ENCODE measurements at regions not wholly inside any gene's neighbourhood (a gene's known extent, or its start where the extent isn't known, plus 50 kb on each side); places are given as distances from the start of the nearest gene placed in this dataset.

DNA sequence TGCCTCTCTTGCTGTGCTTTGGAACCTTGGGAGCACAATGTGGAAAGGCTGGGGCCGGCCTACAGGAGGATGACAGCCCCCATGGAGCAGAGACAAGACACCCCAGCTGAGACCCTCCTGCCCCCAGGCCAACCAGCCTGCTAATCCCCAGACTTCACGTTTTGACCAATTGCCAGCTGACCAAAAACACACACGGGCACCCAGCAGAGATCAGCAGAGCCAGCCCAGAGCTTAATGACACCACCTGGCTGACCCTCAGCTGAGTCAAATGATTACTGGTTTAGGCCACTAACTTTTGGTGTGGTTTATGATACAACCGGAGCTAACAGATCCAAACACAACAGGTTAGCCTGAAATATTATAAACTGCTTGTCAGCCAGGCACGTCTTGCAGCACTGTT lies 111.2 kb upstream of the KIF5B start:
- no peak for DNase-seq

DNA sequence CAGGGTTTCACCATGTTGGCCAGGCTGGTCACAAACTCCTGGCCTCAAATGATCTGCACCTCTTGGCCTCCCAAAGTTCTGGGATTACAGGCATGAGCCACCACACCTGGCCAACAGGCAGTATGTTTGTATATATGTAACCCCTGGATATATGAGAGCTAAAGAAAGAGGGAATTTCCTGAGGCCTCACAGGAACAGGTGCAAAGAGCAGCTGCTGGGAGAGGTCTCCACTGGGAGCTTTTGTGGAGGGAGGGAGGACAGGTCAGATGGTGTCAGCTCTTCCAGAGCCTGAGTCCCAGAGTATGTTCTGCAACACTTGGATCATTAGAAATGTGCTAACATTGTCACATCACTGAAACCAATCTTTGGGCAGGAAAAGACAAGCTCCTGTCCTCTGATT lies 110.1 kb upstream of the KIF5B start:
- no peak for DNase-seq

DNA sequence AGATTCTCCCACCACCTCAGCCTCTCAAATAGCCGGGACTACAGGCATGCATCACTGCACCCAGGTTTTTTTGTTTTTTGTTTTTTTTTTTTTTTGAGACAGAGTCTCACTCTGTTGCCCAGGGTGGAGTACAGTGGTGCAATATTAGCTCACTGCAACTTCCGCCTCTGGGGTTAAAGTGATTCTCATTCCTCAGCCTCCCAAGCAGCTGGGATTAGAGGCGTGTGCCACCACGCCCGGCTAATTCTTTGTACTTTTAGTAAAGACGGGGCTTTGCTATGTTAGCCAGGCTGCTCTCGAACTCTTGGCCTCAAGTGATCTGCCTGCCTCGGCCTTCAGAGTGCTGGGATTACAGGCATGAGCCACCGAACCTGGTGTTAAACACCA lies 107.5 kb upstream of the KIF5B start:
- no peak for DNase-seq

- DNase-seq: no peak
These were observed 107.0 kb upstream of the KIF5B start for GRCh38 chr10:32163071-32163761.

GRCh38 chr10:32161586-32161985 lies 105.4 kb upstream of the KIF5B start:
- DNase-seq: no peak

DNA sequence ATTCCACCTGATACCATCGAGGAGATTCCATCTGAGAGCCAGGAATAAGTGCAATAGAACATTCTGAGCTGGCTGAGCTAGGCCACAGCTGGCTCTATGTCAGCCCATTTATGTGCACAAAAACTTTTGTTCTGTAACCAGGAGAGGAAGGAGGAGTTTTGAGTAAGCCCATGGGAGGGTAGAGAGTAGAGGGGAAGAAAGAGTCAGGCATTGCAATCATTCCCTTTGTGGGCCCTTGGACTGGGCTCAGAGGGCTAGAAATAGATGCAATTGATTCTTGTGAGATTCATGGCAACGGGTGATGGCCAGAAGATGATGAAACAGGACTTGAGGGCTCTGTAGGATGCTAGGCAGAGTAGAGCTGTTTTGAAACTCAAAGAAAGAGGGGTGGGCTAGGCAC lies 104.6 kb upstream of the KIF5B start:
- DNase-seq: no peak

DNA sequence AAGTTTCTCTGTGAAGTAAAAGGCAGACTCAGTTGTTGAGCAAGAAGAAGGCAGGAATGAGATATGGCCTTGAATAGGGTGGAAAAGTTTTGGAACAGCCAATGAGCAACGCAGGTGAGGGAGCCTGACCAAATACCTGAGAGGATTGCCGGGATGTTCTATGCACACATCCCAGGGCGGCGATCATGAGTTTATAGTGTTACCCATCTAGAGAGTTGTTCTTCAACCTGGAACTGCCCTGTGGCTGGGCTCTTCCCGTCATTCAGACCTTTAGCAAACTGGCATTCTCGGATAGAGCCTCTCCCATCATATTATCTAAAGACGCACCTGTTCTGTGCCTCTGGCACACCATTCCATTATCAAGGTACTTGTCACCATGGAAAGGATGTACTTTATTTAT lies 103.0 kb upstream of the KIF5B start:
- DNase-seq: no peak

DNA sequence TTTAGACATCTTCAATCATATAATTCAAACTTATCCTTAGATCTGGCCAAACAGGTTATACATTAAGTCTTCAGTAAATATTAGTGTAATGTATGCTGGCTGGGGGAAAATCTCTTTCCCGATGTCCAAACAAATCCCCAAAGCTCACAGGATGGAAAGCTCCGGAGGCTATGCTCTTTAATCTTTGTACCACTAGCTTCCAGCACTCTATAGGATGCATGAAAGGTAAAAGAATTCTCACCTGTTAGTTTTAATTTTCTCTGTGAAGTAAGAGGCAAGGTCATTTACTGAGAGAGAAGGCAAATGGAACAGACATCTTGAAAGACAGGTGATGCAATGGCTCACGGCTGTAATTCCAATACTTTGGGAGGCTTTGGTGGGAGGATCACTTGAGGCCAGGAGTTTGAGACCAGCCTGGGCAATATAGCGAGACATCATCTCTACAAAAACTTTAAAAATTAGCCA lies 99.8 kb upstream of the KIF5B start:
- DNase-seq: no peak

GRCh38 chr10:32155075-32155516 lies 98.9 kb upstream of the KIF5B start:
- no peak for DNase-seq

- no peak for DNase-seq
These were observed 97.7 kb upstream of the KIF5B start for GRCh38 chr10:32153931-32154330.

GRCh38 chr10:32153252-32153651 lies 97.0 kb upstream of the KIF5B start:
- DNase-seq: no peak

DNA sequence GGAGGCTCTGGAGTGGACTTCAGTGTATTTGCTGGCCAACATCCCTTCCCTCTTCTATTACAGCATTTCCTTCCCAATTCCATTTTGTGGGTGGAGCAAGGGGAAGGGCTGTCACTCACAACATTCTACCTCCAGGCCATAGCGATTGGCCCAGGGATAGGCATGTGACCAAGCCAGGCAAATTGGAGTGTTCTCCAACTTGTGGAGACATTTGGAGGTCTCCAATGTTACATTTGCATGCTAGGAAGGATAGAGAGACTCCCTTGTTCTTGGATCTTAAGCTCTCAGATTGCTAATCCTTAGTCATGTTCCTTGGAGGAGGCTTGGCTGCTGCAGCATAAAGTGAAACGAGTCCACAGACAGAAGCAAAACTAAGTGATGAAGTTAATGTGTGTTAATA lies 95.6 kb upstream of the KIF5B start:
- DNase-seq: no peak

DNA sequence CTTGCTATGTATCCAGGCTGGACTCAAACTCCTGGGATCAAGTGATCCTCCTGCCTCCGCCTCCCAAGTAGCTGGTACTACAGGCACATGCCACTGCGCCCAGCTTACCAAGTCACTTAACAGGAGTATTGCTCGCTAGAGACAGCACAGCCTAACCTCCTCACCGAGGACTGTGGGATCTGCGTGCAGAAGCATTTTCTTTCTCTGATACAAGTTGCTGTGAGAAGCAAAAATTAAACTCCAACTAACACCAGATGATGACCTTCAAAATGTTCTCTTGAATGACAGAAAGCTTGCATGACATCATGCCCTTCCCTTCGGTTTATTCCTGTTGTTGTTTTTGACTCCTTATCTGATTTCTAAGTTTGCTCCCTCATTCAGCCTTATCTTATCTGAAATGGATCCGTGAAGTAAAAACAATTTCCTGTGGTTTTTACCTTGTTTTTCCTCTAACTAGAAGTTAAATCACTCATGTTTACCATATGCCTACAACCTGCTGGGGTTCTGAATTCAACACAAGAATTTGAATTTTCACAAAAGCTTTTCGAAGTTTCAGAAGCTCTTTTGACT lies 94.4 kb upstream of the KIF5B start:
- DNase-seq: no peak

- DNase-seq: no peak
These were observed 93.2 kb upstream of the KIF5B start for GRCh38 chr10:32149252-32149955.

GRCh38 chr10:32148864-32149251 lies 92.6 kb upstream of the KIF5B start:
- no peak for DNase-seq

DNA sequence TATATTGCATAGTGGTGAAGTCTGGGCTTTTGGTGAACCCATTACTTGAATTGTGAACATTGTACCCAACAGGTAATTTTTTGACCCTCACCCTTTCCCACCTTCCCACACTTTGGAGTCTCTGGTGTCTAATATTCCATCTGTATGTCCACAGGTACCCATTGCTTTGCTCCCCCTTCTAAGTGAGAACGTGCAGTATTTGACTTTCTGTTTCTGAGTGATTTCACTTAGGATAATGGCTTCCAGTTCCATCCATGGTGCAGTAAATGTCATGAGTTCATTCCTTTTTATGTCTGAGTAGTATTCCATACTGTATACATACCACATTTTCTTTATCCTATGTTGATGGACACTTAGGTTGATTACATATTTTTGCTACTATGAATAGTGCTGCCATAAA lies 91.5 kb upstream of the KIF5B start:
- no peak for DNase-seq

GRCh38 chr10:32146166-32146565 lies 89.9 kb upstream of the KIF5B start:
- DNase-seq: no peak

- DNase-seq: no peak
These were observed 88.8 kb upstream of the KIF5B start for GRCh38 chr10:32144817-32145688.

DNA sequence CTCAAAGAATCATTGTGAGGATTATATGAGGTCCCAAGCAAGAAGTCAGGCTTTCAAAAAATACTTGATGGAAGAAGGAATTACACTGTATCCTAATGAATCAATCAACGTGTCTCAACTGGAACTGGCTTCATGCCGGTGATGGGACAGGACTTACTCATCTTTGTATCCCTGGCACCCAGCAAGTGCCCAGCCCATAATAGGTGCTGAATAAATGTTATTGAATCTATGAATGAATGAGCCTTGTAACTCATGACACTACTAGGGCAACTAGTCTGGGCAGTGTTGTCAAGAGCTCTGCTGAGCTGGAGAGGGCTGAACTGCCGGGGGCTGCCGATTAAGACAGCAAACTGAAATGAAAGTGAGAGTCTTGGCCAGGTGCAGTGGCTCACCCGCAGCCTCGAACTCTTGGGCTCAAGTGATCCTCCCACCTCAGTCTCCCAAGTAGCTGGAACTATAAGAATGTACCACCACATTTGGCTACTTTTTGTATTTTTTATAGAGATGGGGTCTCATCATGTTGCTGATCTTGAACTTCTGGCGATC lies 87.2 kb upstream of the KIF5B start:
- DNase-seq: no peak

DNA sequence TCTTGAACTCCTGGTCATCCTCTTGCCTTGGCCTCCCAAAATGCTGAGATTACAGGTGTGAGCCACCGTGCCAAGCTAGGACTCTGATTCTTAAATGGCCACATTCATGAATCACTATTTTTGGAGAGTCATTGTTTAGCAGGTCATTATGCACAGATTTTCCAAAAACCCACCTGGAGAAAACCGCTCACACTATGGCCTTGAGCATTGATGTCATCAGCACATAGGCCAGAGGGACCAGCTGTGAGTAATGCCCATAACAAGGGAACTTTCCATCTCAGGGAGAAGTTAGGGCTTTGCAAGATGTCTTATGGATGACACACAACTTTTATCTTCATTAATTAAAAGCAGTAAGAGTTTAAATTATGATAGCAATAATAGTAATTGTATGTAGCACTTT lies 86.4 kb upstream of the KIF5B start:
- DNase-seq: no peak

DNA sequence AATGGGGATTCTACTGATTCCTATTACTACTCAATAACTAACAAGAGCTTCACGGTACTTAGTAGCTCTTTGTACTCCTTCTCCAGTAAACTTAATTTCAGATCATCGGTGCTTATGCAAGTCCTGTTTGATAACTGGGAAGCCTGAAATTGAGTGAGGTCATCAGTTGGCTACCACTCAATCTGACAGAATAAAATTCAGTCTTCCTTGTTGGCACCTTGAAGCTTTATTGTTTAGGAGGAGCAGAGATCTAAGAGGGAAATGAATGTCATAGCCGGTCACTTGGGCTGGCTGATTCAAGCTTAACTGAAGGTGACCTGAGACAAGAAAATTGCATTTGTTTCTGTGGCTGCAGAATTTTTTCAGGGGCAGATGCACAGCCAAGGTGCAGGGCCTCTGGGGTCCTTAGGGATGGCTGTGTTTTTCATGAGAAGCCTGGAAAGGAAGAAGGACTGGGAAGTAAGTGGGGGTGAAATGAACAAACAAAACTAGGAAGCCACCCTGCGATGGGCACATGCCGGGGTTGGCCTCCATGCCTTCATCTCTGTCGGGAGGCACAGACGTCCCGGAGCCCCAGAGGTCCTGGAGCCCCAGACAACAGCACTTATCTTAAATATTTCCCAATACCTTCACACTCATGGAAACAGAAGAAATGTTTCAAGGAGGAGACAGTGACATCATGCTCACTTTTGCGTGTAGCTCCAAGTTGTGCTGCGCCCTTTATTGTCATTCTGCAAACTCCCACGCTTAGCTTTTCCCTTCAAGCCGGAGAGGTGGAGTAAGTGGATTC lies 85.0 kb upstream of the KIF5B start:
- DNase-seq: no peak

- DNase-seq: no peak
These were observed 84.2 kb upstream of the KIF5B start for GRCh38 chr10:32140403-32140802.
